Adrenal gland (tissue), 9 donors: ENCODE measurements at regions not wholly inside any gene's neighbourhood (a gene's known extent, or its start where the extent isn't known, plus 50 kb on each side); places are given as distances from the start of the nearest gene placed in this dataset.

Experiments
- DNase-seq, 7 donors: peaks; one replicate each; pipeline ENCODE4 v3.0.0-alpha.2; 2019 to 2020
- H3K27ac ChIP-seq, 5 donors: fragments of 200-600 bp; sonication (generic) in 4 of 5; 1 replicate in 3 of 5; 2 replicates in 2 of 5; pipeline versions ENCODE4 v1.5.1 to v1.8.0; 2016 to 2020; ENCODE audit warnings: mild to moderate bottlenecking in 1 of 5
- H3K27me3 ChIP-seq: fragments of 200-600 bp; 2 replicates; pipeline ENCODE4 v1.8.0; 2021
- H3K36me3 ChIP-seq, 2 donors: fragments of 200-600 bp; replicated peaks in 1 of 2; 1 replicate in 1 of 2; 2 replicates in 1 of 2; pipeline versions ENCODE4 v1.5.1 to v1.8.0; 2018 to 2022
- H3K4me1 ChIP-seq, 2 donors: fragments of 200-600 bp; replicated peaks in 1 of 2; 1 replicate in 1 of 2; 2 replicates in 1 of 2; pipeline versions ENCODE4 v1.5.1 to v1.8.0; 2018 to 2021
- H3K4me3 ChIP-seq, 4 donors: fragments of 200-600 bp; sonication (generic) in 3 of 4; one replicate each; pipeline ENCODE4 v1.5.1; 2016 to 2018
- H3K9me3 ChIP-seq, 3 donors: fragments of 200-600 bp; sonication (generic) in 1 of 3; replicated peaks in 1 of 3; 1 replicate in 2 of 3; 2 replicates in 1 of 3; pipeline versions ENCODE4 v1.5.1 to v1.8.0; 2016 to 2021
- POLR2A ChIP-seq, 2 donors: fragments of 450-650 bp; IDR thresholded peaks; one replicate each; pipeline ENCODE4 v1.6.1; 2017; ENCODE audit warnings: antibody characterized with exemption in 2 of 2, mild to moderate bottlenecking in 2 of 2, moderate library complexity in 1 of 2
- WGBS, 4 donors: extraction: QIAGEN DNeasy Blood & Tissue Kit in 2 of 4; methylation state at CpG; one replicate each; pipeline versions ENCODE4 v1.1.5 to v1.1.7; 2013 to 2017; 5-methylcytosine and 5-hydroxymethylcytosine counted together
- intact Hi-C, 2 donors: fragments of 100-400 bp; cut with DNase I; formaldehyde crosslinking; loops; one replicate each; pipeline versions ENCODE4 v1.14.1 to v1.15.0; 2022 to 2023
- TF ChIP-seq, protein P1 (sequence below), 6 experiments: fragments of 450-650 bp in 4 of 6; fragments of 200-600 bp in 2 of 6; sonication (generic) in 1 of 6; IDR thresholded peaks; 1 replicate in 5 of 6; 2 replicates in 1 of 6; pipeline versions ENCODE4 v1.5.1 to v1.8.0; 2016 to 2021; ENCODE audit warnings: antibody characterized with exemption in 6 of 6, mild to moderate bottlenecking in 2 of 6, moderate library complexity in 1 of 6
- donor health status: healthy with polysubstance abuse.
- donor health status: Bipolar disorder and iron deficiency.
- donor health status: DM: yes; HTN: yes; CAD: no.
- donor health status: DM: no; HTN: no; CAD: no.
- donor health status: DM: no; HTN: no; CAD: no.

DNA sequence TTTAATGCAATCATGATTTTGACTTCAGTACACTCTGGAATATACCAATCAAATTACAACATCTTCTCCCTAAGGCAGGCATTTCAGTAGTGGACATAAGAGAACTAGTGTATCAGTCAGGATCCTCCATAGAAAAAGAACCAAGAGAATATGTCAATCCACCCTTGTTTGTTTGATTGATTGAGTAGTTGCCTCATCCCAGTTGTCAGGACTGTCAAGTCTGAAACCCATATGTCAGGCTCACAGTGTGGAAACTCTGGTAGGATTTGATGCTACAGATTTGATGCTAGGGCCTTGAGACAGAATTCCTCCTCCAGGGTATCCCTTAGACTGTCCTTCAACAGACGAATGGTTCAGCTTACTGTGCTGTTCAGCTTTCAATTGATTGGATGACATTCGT is 375.0 kb downstream of the ETS1 start:
- Histone ChIP-seq H3K27me3 (no peaks in the 10 kb centered on the region), H3K4me3 (no peak overlapping the region), H3K4me1 (no peaks in the 10 kb centered on the region), H3K36me3 (no peaks in the 10 kb centered on the region), H3K27ac (no peak overlapping the region), H3K9me3 (no peaks in the 10 kb centered on the region)
- no peak for DNase-seq
- intact Hi-C loops = no loop called here
- WGBS, 4 donors = 54 to 71% (median 67%) methylated on average over 2 of the region's 2 CpGs
- TF ChIP-seq, protein P1, sequence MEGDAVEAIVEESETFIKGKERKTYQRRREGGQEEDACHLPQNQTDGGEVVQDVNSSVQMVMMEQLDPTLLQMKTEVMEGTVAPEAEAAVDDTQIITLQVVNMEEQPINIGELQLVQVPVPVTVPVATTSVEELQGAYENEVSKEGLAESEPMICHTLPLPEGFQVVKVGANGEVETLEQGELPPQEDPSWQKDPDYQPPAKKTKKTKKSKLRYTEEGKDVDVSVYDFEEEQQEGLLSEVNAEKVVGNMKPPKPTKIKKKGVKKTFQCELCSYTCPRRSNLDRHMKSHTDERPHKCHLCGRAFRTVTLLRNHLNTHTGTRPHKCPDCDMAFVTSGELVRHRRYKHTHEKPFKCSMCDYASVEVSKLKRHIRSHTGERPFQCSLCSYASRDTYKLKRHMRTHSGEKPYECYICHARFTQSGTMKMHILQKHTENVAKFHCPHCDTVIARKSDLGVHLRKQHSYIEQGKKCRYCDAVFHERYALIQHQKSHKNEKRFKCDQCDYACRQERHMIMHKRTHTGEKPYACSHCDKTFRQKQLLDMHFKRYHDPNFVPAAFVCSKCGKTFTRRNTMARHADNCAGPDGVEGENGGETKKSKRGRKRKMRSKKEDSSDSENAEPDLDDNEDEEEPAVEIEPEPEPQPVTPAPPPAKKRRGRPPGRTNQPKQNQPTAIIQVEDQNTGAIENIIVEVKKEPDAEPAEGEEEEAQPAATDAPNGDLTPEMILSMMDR (IDR thresholded peaks at IDR 0.05) = no peak
- TF ChIP-seq POLR2A (IDR thresholded peaks at IDR 0.05) = no peak

DNA sequence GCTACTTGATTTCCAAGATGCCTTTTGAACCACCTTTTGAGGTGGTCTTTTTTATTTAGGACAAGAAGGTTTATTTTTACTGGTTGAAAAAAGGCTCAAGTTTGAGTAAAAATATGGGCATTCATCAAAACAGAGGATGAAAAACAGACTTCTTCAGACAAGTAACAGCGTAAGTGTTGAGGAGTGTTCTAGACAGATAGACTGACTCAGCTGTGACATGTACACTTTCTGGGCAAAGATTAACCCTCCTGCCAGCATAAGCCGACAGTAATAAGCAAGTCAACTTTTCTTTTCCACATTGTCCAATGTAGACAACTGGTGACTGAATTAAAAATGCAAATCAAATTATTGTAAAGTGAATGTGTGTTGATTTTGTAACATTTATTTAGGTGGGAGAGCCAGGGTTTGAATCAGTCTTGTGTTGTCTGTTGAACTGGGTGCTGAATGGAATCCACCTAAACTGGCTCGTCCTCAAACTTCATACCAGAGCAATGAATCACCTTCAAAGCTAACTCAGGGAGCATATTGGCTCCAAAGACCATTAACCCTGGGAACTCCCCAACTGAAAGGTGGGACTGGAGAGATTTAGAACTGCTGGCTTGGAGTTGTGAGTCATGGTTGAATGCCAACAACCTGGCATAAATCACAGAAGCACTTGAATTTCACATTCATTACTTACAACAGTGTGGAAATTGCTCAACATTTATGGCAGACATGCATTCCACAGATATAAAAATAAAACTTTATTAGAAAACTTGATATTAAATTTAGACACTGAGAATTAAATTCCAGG is 377.0 kb downstream of the ETS1 start:
- DNase-seq = peak in 5 of 7 donors; percentile 7 to 72 (median 58)
- no peaks in the 10 kb centered on the region for H3K9me3 ChIP-seq
- H3K4me1 ChIP-seq = no peaks in the 10 kb centered on the region
- no peaks in the 10 kb centered on the region for H3K36me3 ChIP-seq
- no peak overlapping the region for H3K4me3 ChIP-seq
- H3K27me3 ChIP-seq = no peaks in the 10 kb centered on the region
- intact Hi-C loops = no loop called here
- H3K27ac ChIP-seq = peak overlapping the region in 1 of 5 donors; percentile 41
- TF ChIP-seq, protein P1 (IDR thresholded peaks at IDR 0.05) = no peak
- TF ChIP-seq POLR2A (IDR thresholded peaks at IDR 0.05) = no peak
- 36 to 51% (median 42%) methylated on average over 3 of the region's 3 CpGs for WGBS, 4 donors

DNA sequence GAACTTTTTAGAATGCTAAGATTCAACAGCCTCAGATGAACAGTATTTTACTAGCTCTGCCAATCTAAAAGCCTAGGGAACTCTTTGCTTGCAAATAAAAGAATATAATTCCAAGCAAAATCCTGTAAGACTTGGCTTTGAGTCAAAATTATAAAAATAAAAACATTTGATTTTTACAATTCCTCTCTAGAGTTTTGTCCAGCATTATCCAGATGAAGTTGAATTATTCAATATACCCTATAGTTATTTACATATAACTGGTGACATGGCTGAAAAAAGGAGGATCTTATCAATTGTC is 378.3 kb downstream of the ETS1 start:
- intact Hi-C loops = no loop called here
- no peaks in the 10 kb centered on the region for H3K36me3 ChIP-seq
- no peaks in the 10 kb centered on the region for H3K9me3 ChIP-seq
- no peaks in the 10 kb centered on the region for H3K4me1 ChIP-seq
- no peaks in the 10 kb centered on the region for H3K27me3 ChIP-seq
- H3K27ac ChIP-seq = no peak overlapping the region
- no peak for DNase-seq
- no peak for TF ChIP-seq POLR2A (IDR thresholded peaks at IDR 0.05)
- TF ChIP-seq, protein P1 (IDR thresholded peaks at IDR 0.05) = no peak
- H3K4me3 ChIP-seq = no peak overlapping the region

DNA sequence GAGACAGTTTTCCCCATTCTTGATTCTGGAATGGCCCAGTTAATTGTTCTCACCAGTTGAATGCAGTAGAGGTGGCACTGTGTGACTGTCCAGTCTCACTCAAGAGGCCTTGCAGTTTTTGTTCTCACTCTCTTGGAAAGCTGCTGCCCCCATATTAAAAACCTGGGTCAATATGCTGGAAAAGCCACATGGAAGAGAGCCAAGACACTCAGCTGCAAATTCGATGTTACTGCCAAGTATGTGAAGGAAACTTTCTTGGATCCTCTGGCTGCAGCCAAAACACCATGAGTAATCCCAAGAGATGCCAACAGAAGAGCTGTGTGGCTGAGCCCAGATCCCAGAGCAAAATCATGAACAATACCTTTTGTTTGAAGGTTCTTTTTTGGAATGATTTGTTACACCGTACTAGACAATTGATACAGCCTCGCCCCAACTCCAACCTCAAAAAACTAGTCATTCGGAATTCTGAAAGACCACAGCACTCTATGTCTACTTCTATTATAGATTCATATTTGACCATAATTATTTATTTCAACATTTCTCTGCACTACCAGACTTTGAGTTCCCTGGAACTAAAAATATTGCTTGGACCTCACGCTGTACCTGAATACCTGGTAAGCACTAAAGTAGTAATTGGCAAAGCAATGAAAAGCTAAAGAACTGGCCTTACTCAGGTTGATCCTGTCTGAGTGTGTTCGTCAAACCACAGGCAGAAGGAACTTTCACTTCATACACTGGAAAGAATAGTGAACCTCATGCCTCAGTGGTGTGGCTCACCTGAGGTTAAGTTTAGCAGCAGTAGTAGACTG is 378.8 kb downstream of the ETS1 start:
- Histone ChIP-seq H3K4me1 (no peaks in the 10 kb centered on the region), H3K36me3 (no peaks in the 10 kb centered on the region), H3K27me3 (no peaks in the 10 kb centered on the region), H3K4me3 (no peak overlapping the region), H3K27ac (peak overlapping the region in 1 of 5 donors; percentile 33), H3K9me3 (no peaks in the 10 kb centered on the region)
- WGBS, 4 donors = 48 to 75% (median 56%) methylated on average over 5 to 6 of the region's 6 CpGs
- DNase-seq = peak in 6 of 7 donors; percentile 20 to 78 (median 66)
- TF ChIP-seq, protein P1 (IDR thresholded peaks at IDR 0.05) = no peak
- TF ChIP-seq POLR2A (IDR thresholded peaks at IDR 0.05) = no peak
- intact Hi-C loops = no loop called here
